Peyer's patch (tissue), 4 donors: ENCODE measurements at regions not wholly inside any gene's neighbourhood (a gene's known extent, or its start where the extent isn't known, plus 50 kb on each side); places are given as distances from the start of the nearest gene placed in this dataset.

Experiments
- DNase-seq, 3 donors: peaks; one replicate each; pipeline ENCODE4 v3.0.0-alpha.2; 2017 to 2019
- H3K27ac ChIP-seq, 4 donors: fragments of 200-600 bp; sonication (generic); one replicate each; pipeline ENCODE4 v1.5.1; 2016 to 2019
- H3K27me3 ChIP-seq, 2 donors: fragments of 200-600 bp; sonication (generic); one replicate each; pipeline ENCODE4 v1.5.1; 2019
- H3K36me3 ChIP-seq, 3 donors: fragments of 200-600 bp; sonication (generic); one replicate each; pipeline ENCODE4 v1.5.1; 2016 to 2019
- H3K4me1 ChIP-seq, 4 donors: fragments of 200-600 bp; sonication (generic); one replicate each; pipeline ENCODE4 v1.5.1; 2016 to 2019
- H3K4me3 ChIP-seq, 4 donors: fragments of 200-600 bp; sonication (generic); 1 replicate in 3 of 4; 2 replicates in 1 of 4; pipeline ENCODE4 v1.5.1; 2016 to 2019; ENCODE audit warnings: mild to moderate bottlenecking in 1 of 4
- H3K9me3 ChIP-seq, 4 donors: fragments of 200-600 bp; sonication (generic); one replicate each; pipeline ENCODE4 v1.5.1; 2016 to 2019; ENCODE audit warnings: mild to moderate bottlenecking in 1 of 4
- POLR2A ChIP-seq, 2 donors: fragments of 450-650 bp; IDR thresholded peaks; one replicate each; pipeline ENCODE4 v1.5.1; 2017; ENCODE audit warnings: antibody characterized with exemption in 2 of 2, mild to moderate bottlenecking in 2 of 2, moderate library complexity in 2 of 2
- TF ChIP-seq, protein P1 (sequence below), 6 experiments: fragments of 450-650 bp in 4 of 6; fragments of 200-600 bp in 2 of 6; sonication (generic) in 1 of 6; IDR thresholded peaks; one replicate each; pipeline ENCODE4 v1.5.1; 2017 to 2019; ENCODE audit warnings: antibody characterized with exemption in 6 of 6, mild to moderate bottlenecking in 3 of 6, moderate library complexity in 1 of 6

DNA sequence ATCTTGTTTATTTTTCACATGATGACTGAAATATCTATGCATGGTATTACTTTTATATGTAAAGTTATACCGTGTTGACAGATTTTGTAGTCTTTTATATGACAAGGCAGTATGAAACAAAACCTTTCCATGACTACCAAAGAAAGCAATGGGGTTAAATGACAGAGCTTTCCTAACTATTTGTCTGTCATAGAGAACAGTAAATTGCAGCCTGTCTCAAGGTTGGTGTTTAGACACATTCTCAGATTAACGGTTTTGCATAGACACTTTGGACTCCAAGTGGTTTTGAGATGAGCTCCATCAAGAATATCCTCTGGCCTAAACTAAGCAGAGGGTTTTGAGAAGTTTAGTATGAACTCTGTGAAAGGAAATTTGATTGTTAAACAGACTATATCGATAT, 180.7 kb upstream of the TENM3 start:
- no peak for DNase-seq
- Histone ChIP-seq H3K36me3 (no peaks in the 10 kb centered on the region), H3K27ac (no peak overlapping the region), H3K4me1 (no peaks in the 10 kb centered on the region), H3K4me3 (no peak overlapping the region), H3K27me3 (no peaks in the 10 kb centered on the region), H3K9me3 (no peaks in the 10 kb centered on the region)
- TF ChIP-seq, protein P1, sequence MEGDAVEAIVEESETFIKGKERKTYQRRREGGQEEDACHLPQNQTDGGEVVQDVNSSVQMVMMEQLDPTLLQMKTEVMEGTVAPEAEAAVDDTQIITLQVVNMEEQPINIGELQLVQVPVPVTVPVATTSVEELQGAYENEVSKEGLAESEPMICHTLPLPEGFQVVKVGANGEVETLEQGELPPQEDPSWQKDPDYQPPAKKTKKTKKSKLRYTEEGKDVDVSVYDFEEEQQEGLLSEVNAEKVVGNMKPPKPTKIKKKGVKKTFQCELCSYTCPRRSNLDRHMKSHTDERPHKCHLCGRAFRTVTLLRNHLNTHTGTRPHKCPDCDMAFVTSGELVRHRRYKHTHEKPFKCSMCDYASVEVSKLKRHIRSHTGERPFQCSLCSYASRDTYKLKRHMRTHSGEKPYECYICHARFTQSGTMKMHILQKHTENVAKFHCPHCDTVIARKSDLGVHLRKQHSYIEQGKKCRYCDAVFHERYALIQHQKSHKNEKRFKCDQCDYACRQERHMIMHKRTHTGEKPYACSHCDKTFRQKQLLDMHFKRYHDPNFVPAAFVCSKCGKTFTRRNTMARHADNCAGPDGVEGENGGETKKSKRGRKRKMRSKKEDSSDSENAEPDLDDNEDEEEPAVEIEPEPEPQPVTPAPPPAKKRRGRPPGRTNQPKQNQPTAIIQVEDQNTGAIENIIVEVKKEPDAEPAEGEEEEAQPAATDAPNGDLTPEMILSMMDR (IDR thresholded peaks at IDR 0.05), result no peak
- no peak for TF ChIP-seq POLR2A (IDR thresholded peaks at IDR 0.05)

DNA sequence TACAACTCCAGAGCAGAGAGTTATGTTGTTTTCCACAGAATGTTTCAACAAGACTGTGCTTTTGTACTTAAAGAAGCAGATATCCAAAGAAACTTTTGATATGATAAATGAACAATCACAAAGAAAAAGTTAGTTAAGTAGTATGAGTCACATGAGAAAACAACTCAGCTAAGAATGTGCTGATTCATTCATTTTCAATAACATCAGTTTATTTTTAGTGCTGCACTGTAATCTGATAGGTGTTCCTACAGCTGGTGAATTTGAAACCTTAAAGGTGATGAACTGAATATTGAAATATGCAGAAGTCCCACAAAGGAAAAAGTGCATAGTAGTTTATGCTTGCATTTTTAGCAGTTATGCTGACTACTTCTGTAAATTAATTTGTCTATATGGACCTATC, 180.3 kb upstream of the TENM3 start:
- TF ChIP-seq POLR2A (IDR thresholded peaks at IDR 0.05), result no peak
- TF ChIP-seq, protein P1 (IDR thresholded peaks at IDR 0.05), result no peak
- Histone ChIP-seq H3K27me3 (no peaks in the 10 kb centered on the region), H3K27ac (no peak overlapping the region), H3K9me3 (no peaks in the 10 kb centered on the region), H3K4me1 (no peaks in the 10 kb centered on the region), H3K36me3 (no peaks in the 10 kb centered on the region), H3K4me3 (no peak overlapping the region)
- DNase-seq, result no peak

DNA sequence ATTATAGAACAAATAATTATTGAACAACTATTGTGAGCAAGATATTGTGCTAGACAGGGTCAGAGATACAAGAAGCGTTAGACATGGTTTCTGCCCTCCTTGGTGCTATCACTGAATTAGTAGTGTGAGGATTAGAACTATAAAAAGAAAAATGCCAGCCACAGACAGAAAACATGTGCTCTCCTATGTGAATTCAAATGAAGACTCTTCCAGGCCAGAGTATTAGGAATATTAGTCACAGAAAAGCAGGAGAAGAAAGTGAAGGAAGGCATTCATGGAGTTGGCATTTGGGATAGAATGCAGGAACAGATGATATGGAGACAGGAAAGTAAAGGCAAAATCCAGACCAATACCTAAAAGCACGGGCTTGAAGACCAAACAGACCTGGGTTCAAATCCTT, 179.6 kb upstream of the TENM3 start:
- H3K27ac ChIP-seq, result no peak overlapping the region
- H3K4me3 ChIP-seq, result no peak overlapping the region
- H3K4me1 ChIP-seq, result no peaks in the 10 kb centered on the region
- H3K9me3 ChIP-seq, result no peaks in the 10 kb centered on the region
- no peaks in the 10 kb centered on the region for H3K27me3 ChIP-seq
- no peak for DNase-seq
- TF ChIP-seq, protein P1 (IDR thresholded peaks at IDR 0.05), result no peak
- no peak for TF ChIP-seq POLR2A (IDR thresholded peaks at IDR 0.05)
- no peaks in the 10 kb centered on the region for H3K36me3 ChIP-seq

- no peak for TF ChIP-seq POLR2A (IDR thresholded peaks at IDR 0.05)
- TF ChIP-seq, protein P1 (IDR thresholded peaks at IDR 0.05), result no peak
- H3K4me3 ChIP-seq, result no peak overlapping the region
- H3K27me3 ChIP-seq, result no peaks in the 10 kb centered on the region
- no peaks in the 10 kb centered on the region for H3K36me3 ChIP-seq
- no peaks in the 10 kb centered on the region for H3K4me1 ChIP-seq
- no peak for DNase-seq
- no peaks in the 10 kb centered on the region for H3K9me3 ChIP-seq
- no peak overlapping the region for H3K27ac ChIP-seq
Measured at GRCh38 chr4:182065255-182065654, 177.9 kb upstream of the TENM3 start.

DNA sequence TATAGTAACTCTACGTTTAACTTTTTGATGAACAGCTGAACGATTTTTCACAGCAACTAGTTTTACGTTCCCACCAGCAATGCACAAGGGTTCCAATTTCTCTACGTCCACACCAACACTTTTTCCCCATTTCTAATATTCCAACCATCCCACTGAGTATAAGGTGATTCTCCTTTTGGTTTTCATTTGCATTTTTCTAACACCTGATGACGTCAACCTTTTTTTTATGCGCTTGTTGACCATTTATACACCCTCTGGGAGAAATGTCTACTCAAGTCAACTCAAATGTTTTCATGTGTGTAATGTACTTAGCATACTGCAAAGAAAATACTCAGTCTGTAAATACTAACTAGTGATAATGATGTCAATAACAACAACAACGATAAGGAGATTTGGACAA, 177.2 kb upstream of the TENM3 start:
- no peak for DNase-seq
- H3K4me1 ChIP-seq, result no peaks in the 10 kb centered on the region
- H3K36me3 ChIP-seq, result no peaks in the 10 kb centered on the region
- H3K27me3 ChIP-seq, result no peaks in the 10 kb centered on the region
- no peak overlapping the region for H3K4me3 ChIP-seq
- no peaks in the 10 kb centered on the region for H3K9me3 ChIP-seq
- H3K27ac ChIP-seq, result no peak overlapping the region
- no peak for TF ChIP-seq POLR2A (IDR thresholded peaks at IDR 0.05)
- TF ChIP-seq, protein P1 (IDR thresholded peaks at IDR 0.05), result no peak

GRCh38 chr4:182067828-182068227, 175.4 kb upstream of the TENM3 start:
- H3K27ac ChIP-seq, result no peak overlapping the region
- no peak for TF ChIP-seq POLR2A (IDR thresholded peaks at IDR 0.05)
- TF ChIP-seq, protein P1 (IDR thresholded peaks at IDR 0.05), result no peak
- DNase-seq, result no peak

More at GRCh38 chr4:182067828-182068227, 175.4 kb upstream of the TENM3 start:
- Histone ChIP-seq H3K27me3 (no peaks in the 10 kb centered on the region), H3K4me1 (no peaks in the 10 kb centered on the region), H3K36me3 (no peaks in the 10 kb centered on the region), H3K9me3 (no peaks in the 10 kb centered on the region), H3K4me3 (no peak overlapping the region)
